ENCODE measurements at regions not wholly inside any gene's neighbourhood (a gene's known extent, or its start where the extent isn't known, plus 50 kb on each side); places are given as distances from the start of the nearest gene placed in this dataset.
"Not testable (repeated sequence)": the region's sequence is repeated elsewhere in the genome, so short reads cannot be mapped to it uniquely, and the experiment has no call there.

- not testable (repeated sequence) for DNase-seq
Observed at GRCh38 chr10:77740396-77740795, 102.8 kb upstream of the KCNMA1 start.

DNA sequence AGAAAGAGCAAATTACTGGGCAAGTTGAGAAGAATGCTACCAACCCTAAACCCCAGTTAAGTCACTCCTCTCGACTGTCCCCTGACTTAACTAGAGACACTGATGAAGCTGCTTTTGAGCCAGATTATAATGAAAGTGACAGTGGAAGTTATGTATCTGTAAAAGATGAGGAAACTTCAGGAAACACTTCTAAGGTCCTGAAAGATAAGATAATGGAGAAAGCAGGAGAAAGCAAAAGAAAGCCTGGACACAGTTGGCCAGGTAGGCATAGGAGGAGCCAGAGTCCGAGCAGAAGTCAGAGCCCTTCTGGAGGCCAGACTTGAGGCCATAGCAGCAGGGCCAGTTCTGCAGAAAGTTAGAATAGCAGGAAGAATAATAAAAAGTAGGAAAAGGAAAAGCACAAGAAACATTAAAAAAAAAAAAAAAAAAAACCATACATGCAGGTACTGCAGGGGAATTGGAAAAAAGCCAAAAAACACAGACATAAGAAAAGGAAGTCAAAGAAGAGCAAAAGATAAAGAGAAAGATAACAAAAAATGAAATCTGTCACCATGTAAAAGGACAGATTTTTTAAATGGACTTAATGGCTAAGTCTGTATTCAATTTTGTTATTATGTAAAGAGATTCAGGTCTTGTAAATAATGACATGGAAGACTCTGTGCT, 101.0 kb upstream of the KCNMA1 start:
- no peak for DNase-seq

DNA sequence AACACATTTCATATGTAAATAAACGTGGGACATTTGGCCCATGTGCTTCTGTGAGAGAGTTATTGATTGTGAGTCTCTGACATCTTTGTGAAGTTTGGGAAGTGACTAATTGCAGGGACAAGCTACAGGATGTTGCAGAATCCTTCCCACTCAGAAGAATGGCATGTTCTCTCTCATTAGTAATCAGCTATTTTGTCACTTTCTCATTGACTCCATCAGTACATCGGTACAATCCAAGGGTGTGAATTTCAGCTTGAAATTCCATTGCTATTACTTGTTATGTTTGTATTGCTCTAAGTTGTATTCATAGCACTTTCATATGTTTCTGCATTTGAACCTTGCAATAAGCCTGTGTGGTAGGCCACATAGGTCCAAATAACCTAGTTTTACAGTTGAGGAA, 100.0 kb upstream of the KCNMA1 start:
- DNase-seq: no peak

- DNase-seq: not testable (repeated sequence)
Observed at GRCh38 chr10:77735136-77735535, 97.5 kb upstream of the KCNMA1 start.

GRCh38 chr10:77732213-77733003, 94.8 kb upstream of the KCNMA1 start:
- DNase-seq: no peak

- no peak for DNase-seq
Observed at GRCh38 chr10:77727481-77727880, 89.9 kb upstream of the KCNMA1 start.

DNA sequence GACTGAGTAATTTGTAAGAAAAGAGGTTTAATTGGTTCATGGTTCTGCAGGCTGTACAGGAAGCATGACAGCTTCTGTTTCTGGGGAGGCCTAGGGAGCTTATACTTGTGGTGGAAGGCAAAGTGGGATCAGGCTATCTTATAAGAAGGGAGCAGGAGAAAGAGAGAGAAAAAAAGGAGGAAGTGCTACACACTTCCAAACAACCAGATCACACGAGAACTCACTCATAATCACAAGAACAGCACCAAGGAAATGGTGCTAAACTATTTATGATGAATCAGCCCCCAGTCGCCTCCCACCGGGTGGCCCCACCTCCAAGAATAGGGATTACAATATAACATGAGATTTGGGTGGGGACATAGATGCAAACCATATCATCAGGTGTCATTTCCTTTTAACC, 89.1 kb upstream of the KCNMA1 start:
- DNase-seq: no peak

- DNase-seq: no peak
Observed at GRCh38 chr10:77726301-77726700, 88.7 kb upstream of the KCNMA1 start.

DNA sequence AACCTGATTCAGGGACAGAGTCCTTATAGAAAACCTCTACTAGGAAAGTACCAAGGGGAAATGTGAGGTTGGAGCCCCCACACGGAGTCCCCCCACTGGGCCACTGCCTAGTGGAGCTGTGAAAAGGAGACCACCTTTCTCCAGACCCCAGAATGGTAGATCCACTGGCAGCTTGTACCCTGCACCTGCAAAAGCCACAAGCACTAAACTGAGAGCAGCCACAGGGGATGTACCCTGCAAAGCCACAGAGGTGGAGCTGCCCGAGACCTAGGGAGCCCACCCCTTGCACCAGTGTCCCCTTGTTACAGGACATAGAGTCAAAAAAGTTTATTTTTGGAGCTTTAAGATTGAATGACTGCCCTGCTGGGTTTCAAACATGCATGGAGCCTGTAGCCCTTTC, 87.2 kb upstream of the KCNMA1 start:
- DNase-seq: no peak

GRCh38 chr10:77723376-77723775, 85.8 kb upstream of the KCNMA1 start:
- no peak for DNase-seq

DNA sequence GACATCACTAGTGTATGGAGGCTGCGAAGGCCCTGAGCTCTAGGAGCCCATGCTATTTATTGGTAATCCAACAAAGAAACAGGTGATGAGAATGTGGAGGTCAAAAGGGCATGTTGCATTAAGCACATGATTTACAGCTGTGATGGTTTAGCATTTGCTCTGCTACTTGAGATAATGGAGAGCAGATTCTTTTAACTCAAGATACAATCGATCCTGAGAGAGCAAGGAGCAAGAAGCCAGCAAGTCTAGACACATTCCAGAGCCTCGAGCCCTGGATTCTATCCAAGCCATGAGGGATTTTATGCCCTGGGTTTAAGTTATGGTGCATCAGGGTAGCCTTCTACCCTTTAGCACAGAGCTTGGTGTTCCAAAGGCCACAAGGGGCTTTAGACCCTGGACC, 85.3 kb upstream of the KCNMA1 start:
- not testable (repeated sequence) for DNase-seq

DNA sequence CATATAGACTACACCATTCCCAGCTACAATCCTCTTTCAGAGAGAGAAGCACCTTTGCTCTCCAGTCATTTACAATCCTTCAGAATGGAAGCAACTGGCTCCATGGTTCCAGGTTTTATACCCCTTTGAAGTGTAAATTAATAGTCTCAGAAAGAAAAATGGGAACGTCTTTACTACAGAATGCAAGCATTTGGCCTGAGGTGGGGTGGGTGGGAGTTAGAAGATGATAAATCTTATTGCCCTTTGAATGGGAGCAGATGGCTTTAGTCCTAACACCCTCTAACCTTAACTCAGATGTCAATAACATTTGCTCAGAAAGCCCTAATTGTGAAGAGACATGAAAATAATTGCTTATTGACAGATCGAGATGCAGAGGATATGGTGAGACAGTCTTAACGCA, 84.2 kb upstream of the KCNMA1 start:
- no peak for DNase-seq

- no peak for DNase-seq
Observed at GRCh38 chr10:77718957-77719356, 81.3 kb upstream of the KCNMA1 start.

- not testable (repeated sequence) for DNase-seq
Observed at GRCh38 chr10:77718312-77718711, 80.7 kb upstream of the KCNMA1 start.

DNA sequence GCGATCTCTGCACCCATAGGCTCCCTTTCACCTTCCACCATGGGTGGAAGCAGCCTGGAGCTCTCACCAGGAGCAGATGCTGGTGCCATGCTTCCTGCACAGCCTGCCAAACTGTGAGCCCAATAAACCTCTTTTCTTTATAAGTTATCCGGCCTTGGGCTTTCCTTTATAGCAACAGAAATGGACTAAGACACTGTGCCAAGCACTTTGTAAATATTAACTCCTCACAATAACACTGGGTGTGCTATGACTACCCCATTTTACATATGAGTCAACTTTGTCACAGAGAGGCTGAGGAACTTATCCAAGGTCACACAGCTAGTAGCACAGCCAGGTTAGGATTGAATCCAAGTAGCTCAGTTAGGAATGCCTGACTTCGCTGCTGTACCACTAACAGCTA, 79.7 kb upstream of the KCNMA1 start:
- no peak for DNase-seq

DNA sequence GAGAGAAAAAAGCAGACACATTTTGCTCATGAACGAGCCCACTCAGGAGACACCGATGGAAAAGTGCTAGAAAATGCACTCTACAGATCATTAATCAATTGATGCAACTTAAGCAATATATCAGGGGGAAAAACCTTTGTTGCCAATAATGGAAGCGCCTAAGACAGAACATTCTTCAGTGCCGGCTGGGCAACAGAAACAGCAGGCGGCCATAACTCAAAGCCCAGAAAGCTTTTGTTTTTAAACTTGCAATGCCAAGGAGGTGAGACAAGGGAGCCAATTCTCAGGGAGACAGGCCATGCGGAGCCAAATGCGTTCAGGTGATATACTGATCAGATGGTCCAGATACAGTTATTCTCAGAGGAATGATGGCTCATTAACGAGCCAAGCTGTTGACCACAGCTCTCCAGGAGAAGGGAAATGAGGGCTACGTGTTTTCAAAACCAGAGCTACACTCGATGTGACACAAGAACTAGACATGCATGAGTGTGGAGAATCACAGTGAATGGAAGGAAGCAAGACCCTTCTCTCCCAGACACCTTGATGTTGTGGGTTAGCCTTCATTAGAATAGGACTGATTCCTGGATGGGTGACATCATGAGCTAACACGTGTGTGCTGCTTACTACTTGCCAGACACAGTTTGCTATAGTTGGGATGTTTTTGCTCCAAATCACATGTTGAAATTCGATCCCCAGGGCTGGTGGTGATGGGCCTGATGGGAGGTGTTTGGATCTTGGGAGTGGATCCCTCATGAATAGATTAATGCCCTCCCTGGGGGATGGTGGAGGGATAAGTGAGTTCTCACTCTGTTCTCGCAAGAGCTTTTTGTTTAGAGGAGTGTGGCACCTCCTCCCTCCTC, 79.1 kb upstream of the KCNMA1 start:
- DNase-seq: no peak

DNA sequence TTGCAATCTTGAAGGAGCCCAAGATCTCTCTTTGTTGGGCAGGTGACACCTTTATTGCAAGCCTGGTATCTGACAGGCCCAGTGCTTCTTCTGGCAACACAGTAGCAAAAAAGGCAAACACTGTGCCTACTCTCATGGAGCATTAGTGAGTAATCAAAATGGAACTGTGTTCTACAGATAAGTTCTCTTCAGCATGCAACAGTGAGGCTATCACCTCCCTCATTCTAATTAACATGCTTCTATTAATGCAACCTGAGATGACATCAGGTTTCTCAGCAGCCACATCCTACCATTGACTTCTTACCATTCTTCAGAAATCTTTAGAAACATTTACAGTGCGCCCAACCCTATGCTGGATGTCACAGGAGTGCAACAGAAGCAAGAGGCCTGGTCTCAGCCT, 77.9 kb upstream of the KCNMA1 start:
- DNase-seq: no peak

- no peak for DNase-seq
Observed at GRCh38 chr10:77715088-77715487, 77.5 kb upstream of the KCNMA1 start.

DNA sequence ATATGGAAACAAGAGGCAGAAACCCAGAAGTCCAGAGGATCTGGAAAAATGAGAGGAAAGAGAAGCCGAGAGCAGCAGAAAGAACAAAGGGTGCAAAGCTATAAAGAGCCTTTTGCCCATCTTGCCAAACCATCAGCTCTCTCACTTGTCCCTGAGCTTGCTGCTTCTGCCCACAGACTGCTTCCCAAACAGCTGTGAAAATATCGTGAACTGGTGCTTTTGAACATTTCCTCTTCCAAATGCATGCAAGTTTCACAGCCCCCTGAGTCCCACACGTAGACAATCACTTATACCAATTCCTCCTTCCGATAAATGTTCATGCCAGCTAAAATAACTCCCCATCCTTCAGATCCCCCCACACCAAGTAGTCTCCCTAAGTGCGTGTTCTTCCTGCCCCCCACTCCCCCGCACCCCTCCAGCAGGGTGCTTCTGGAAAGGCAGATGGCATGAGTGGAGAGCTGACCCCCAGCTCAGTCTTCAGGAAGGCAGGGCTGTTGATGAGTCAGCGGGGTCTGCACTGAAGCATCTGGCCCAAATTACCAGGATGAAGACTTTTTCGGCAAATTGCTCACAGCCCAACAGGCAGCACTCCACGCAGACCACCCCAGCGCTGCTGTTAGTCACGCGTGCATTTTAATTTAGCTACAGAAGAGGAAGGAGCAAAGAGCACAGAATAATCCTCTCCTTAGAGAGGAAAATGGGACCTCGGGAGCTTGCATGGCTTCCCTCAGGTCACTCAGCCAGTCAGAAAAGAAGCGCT, 76.1 kb upstream of the KCNMA1 start:
- DNase-seq: no peak

DNA sequence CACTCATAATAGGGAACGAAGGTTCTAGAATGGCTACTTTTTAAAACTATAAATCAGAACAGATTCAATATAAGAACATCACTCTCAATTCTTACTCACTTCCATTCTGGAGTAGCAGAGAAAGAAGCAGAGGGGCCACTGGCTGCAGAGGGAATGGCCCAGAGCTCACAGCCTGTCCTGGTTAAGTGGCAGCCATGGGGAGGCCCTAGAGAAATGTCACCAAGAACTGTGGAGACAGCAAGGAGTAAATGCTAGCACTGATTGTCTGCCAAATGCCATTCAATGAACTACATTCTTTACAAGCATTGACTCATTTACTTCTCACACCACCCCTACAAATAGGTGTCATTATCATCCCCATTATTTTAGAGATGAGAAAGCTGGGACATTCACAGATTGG, 74.6 kb upstream of the KCNMA1 start:
- DNase-seq: no peak

DNA sequence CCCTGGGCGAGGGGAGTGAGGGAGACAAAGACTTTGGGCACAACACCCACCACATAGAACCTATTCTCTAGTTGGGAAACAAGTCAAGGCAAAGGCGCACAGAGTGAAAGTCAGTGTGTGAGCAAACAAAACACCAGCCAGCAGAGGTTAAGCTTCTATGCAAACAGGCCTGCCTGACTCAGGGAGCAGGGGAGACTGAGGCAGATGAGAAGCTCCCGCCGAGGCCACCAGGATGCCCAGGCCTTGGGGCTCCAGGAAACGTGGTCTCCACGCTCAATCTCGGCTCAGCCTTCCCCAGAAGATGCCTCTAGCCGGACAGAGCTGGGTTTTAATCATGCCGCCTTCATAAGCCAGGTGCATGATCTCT, 74.1 kb upstream of the KCNMA1 start:
- no peak for DNase-seq

DNA sequence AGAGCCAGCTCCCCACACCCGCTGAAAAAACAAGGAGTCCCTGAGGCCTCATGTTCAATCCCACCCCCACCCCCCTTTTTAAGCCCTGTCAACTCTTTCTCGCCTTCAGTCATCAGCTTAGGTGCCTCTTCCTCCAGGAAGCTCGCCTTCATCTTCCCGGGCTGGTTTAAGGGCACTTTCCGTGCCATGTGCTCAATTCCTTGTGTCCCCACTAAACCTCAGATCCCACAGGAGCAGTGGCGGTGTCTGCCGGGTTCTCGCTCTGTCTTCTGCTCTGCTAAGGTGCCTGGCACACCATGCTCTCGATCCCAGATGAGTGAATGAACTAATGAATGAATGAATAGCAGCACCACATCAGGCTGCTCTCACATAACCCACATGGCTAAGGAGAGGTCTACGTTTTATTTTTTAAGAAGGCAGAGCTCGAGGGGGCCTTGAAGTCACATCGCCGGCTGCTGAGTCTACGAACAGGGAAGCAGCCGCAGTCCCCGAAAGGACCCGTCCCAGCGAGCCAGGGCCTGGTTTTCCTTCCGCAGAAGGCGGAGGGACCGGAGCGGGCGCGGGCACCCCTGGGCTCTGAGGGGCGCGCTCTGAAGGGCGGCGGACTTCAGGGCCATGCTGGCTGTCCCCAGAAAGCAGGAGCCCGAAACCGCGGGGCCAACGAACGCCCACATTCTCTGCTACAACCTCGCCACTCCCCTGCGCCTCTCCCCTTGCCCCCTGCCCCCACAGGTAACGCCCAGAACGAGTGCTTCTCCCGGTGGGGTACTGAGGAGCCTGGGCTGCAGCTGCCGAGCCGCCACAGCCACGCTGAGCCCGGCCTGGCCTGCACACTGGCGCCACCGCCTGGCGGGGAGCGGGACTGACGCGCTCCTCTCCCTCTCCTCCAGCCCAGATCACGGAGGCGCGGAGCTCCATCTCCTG, 73.4 kb upstream of the KCNMA1 start:
- peak; percentile 89 for DNase-seq

Measured in activated effector memory CD4-positive, alpha-beta T cell treated with anti-CD3 and anti-CD28 coated beads, Interleukin-2, amount 50 U/mL, for 16 hours (primary cell).